ENCODE measurements at regions not wholly inside any gene's neighbourhood (a gene's known extent, or its start where the extent isn't known, plus 50 kb on each side); places are given as distances from the start of the nearest gene placed in this dataset.

GRCh38 chr1:82901561-82901960, 1097.4 kb downstream of the TTLL7 start:
- TF ChIP-seq CTCF (IDR thresholded peaks at IDR 0.05) (no peak), POLR2A (IDR thresholded peaks at IDR 0.05) (no peak)

All from upper lobe of left lung (tissue), 4 donors.